HepG2 (cell line): ENCODE measurements at regions not wholly inside any gene's neighbourhood (a gene's known extent, or its start where the extent isn't known, plus 50 kb on each side); places are given as distances from the start of the nearest gene placed in this dataset.

Experiments
- ATAC-seq: fragments of 200-7000 bp; cut with Tn5 transposase; 3 replicates; pipeline ENCODE4 v1.9.1; 2020; ENCODE audit warnings: mild to moderate bottlenecking, moderate library complexity
- BruUV-seq: library from RNA; stranded (reverse); fragments of 400-500 nt; replicated peaks from 2 replicates; lab custom pipeline; 2021; lab: Mats Ljungman, UMichigan
- CTCF ChIA-PET: fragments of 300-600 bp; formaldehyde crosslinking; extraction: SDS; loops from one replicate; lab custom pipeline; 2021; ENCODE audit warnings: low total read pairs, inconsistent platforms, low intra/inter-chr PET ratio; lab: Yijun Ruan, JAX
- POLR2A ChIA-PET: fragments of 350-600 bp; sonication (Branson Sonifier 250); formaldehyde crosslinking; loops from one replicate; lab custom pipeline; 2020; ENCODE audit warnings: antibody characterized with exemption, inconsistent platforms; lab: Yijun Ruan, JAX
- DNase-seq: peaks from one replicate; pipeline ENCODE4 v3.0.0-alpha.2; 2015; ENCODE audit warnings: low spot score
- FAIRE-seq: peaks from 3 replicates; lab custom pipeline; 2011; peaks lifted over from hg19 to GRCh38; lab: Jason Lieb, UNC
- H2AFZ ChIP-seq: one replicate; pipeline ENCODE4 v1.6.1; 2011; ENCODE audit warnings: low read length, inconsistent platforms
- H3K27ac ChIP-seq: fragments of 300-600 bp; 3 replicates; pipeline ENCODE4 v1.8.0; 2011; ENCODE audit warnings: mixed run types, mild to moderate bottlenecking, mixed read lengths, low read length, inconsistent platforms; ENCODE audit not compliant: insufficient read depth; ENCODE audit errors: extremely low read length
- H3K27me3 ChIP-seq, 2 experiments: fragments of 200-600 bp in 1 of 2; 2 replicates in 1 of 2; 3 replicates in 1 of 2; pipeline versions ENCODE4 v1.6.0 to v1.8.0; 2011; ENCODE audit warnings: low read length in 2 of 2, mild to moderate bottlenecking in 2 of 2, moderate library complexity in 2 of 2, inconsistent platforms in 1 of 2; ENCODE audit not compliant: insufficient read depth in 2 of 2, control insufficient read depth in 1 of 2
- H3K36me3 ChIP-seq, 2 experiments: fragments of 200-600 bp in 1 of 2; replicated peaks in 1 of 2; 2 replicates in 1 of 2; 3 replicates in 1 of 2; pipeline versions ENCODE4 v1.5.1 to v1.8.0; 2011; ENCODE audit warnings: low read length in 2 of 2, inconsistent platforms in 1 of 2; ENCODE audit not compliant: insufficient read depth in 2 of 2, control insufficient read depth in 1 of 2
- H3K4me1 ChIP-seq: 2 replicates; pipeline ENCODE4 v1.5.1; 2012; ENCODE audit warnings: low read length, inconsistent platforms; ENCODE audit not compliant: insufficient read depth
- H3K4me2 ChIP-seq: 2 replicates; pipeline ENCODE4 v1.6.0; 2011; ENCODE audit warnings: low read depth, low read length, inconsistent platforms
- H3K4me3 ChIP-seq, 3 experiments: fragments of 200-600 bp in 1 of 3; sonication (generic), shearing (Covaris generic) in 1 of 3; replicated peaks in 1 of 3; 2 replicates each; pipeline ENCODE4 v1.5.1; 2011 to 2016; ENCODE audit warnings: low read length in 3 of 3, inconsistent platforms in 2 of 3, low read depth in 2 of 3, mild to moderate bottlenecking in 2 of 3, control low read depth in 1 of 3, mixed read lengths in 1 of 3; ENCODE audit not compliant: insufficient read depth in 1 of 3
- H3K79me2 ChIP-seq: one replicate; pipeline ENCODE4 v1.6.1; 2011; ENCODE audit warnings: low read length, inconsistent platforms; ENCODE audit not compliant: insufficient read depth
- H3K9ac ChIP-seq: 2 replicates; pipeline ENCODE4 v1.6.0; 2011; ENCODE audit warnings: mild to moderate bottlenecking, low read depth, low read length, inconsistent platforms; ENCODE audit not compliant: insufficient read depth
- H3K9me3 ChIP-seq: 2 replicates; pipeline ENCODE4 v1.5.1; 2012; ENCODE audit warnings: mild to moderate bottlenecking, low read length
- H4K20me1 ChIP-seq: 2 replicates; pipeline ENCODE4 v1.6.0; 2011; ENCODE audit warnings: inconsistent platforms, mild to moderate bottlenecking, low read length, moderate library complexity; ENCODE audit not compliant: insufficient read depth
- CEBPB ChIP-seq: IDR thresholded peaks from 2 replicates; pipeline ENCODE4 v1.6.1; 2011; ENCODE audit warnings: low read depth, low read length, improper control_type of control experiment, borderline replicate concordance
- CEBPG ChIP-seq: IDR thresholded peaks from 2 replicates; pipeline ENCODE4 v1.6.1; 2016
- DNMT1 ChIP-seq: sonication (generic); formaldehyde crosslinking; IDR thresholded peaks from 2 replicates; pipeline ENCODE4 v1.5.1; 2020; ENCODE audit warnings: mild to moderate bottlenecking, missing genetic modification reagents
- FOSL2 ChIP-seq: sonication (generic); formaldehyde crosslinking; IDR thresholded peaks from 2 replicates; pipeline ENCODE4 v1.4.0; 2020; ENCODE audit warnings: missing genetic modification reagents
- GRHL1 ChIP-seq: sonication (generic); formaldehyde crosslinking; conservative IDR thresholded peaks from 2 replicates; pipeline ENCODE4 v1.8.0; 2022; ENCODE audit warnings: missing genetic modification reagents
- TP53 ChIP-seq: sonication (generic); formaldehyde crosslinking; conservative IDR thresholded peaks from 2 replicates; pipeline ENCODE4 v1.4.0; 2020; ENCODE audit warnings: missing genetic modification reagents
- ZSCAN9 ChIP-seq: IDR thresholded peaks from 2 replicates; pipeline ENCODE4 v1.6.1; 2016; ENCODE audit warnings: borderline replicate concordance
- WGBS: methylation state at CpG from one replicate; pipeline ENCODE4 v1.1.6; 2017; ENCODE audit warnings: low lambda C conversion rate; 5-methylcytosine and 5-hydroxymethylcytosine counted together
- in situ Hi-C: cut with HindIII; loops from 2 replicates; pipeline ENCODE4 v1.10.0; 2017; ENCODE audit warnings: low pct_unique_long_range_greater_than_20kb; ENCODE audit not compliant: extremely low pct_ligation_motif_present
- intact Hi-C: fragments of 100-400 bp; cut with micrococcal nuclease; formaldehyde crosslinking; loops from one replicate; pipeline ENCODE4 v1.10.0; 2022; ENCODE audit not compliant: unreplicated experiment

- H4K20me1 ChIP-seq, result no peaks in the 10 kb centered on the region
- H3K4me3 ChIP-seq, result no peak overlapping the region
- 69% methylated on average over 1 of the region's 1 CpG for WGBS
- H3K4me2 ChIP-seq, result no peak overlapping the region
- no TSS peak for BruUV-seq
- no peaks in the 10 kb centered on the region for H3K36me3 ChIP-seq
- no peak overlapping the region for H2AFZ ChIP-seq
- no peak overlapping the region for H3K27ac ChIP-seq
- ChIA-PET POLR2A (no interaction called here), CTCF (no interaction called here)
- H3K9me3 ChIP-seq, result no peaks in the 10 kb centered on the region
- in situ Hi-C loops, result loop anchor here (5.0 kb wide), 1 partner anchor 1081 kb away; no protein-coding TSS in a partner anchor
- H3K79me2 ChIP-seq, result no peaks in the 10 kb centered on the region
- H3K4me1 ChIP-seq, result peaks cover 9% of the 10 kb centered on the region
- FAIRE-seq, result no peak
- DNase-seq, result peak; percentile 39
- no peak overlapping the region for H3K9ac ChIP-seq
- TF ChIP-seq GRHL1 (CRISPR knock-in tag), result no peak
- no peak for TF ChIP-seq TP53 (CRISPR knock-in tag)
- peak; percentile 76 for TF ChIP-seq CEBPB
- TF ChIP-seq CEBPG, result 0 out of 2 replicates have a peak, but pooled peaks have one; percentile 28
- TF ChIP-seq DNMT1, result no peak
- H3K27me3 ChIP-seq, result peaks cover 0 to 20% of the 10 kb centered on the region in 2 experiments; a peak in 2 of 5 replicates
- ATAC-seq, result no peak
- intact Hi-C loops, result no loop called here
Measured at GRCh38 chr6:3956054-3956453, 106.9 kb downstream of the FAM50B start.

- Histone ChIP-seq H3K27me3 (peaks cover 0 to 20% of the 10 kb centered on the region in 2 experiments; a peak in 2 of 5 replicates), H3K27ac (no peak overlapping the region), H2AFZ (no peak overlapping the region), H3K4me2 (no peak overlapping the region), H3K9me3 (no peaks in the 10 kb centered on the region), H3K79me2 (no peaks in the 10 kb centered on the region), H3K4me3 (no peak overlapping the region), H3K9ac (no peak overlapping the region), H4K20me1 (no peaks in the 10 kb centered on the region), H3K4me1 (peaks cover 9% of the 10 kb centered on the region), H3K36me3 (no peaks in the 10 kb centered on the region)
- TF ChIP-seq ZSCAN9 (CRISPR knock-in tag) (no peak), FOSL2 (CRISPR knock-in tag) (peak; percentile 41; the same call in 1 of the 2 replicates)
- 0% methylated on average over 1 of the region's 1 CpG for WGBS
- ChIA-PET POLR2A (no interaction called here), CTCF (no interaction called here)
- ATAC-seq (no peak; the same call in 2 of the 3 replicates), DNase-seq (no peak), FAIRE-seq (no peak)
- in situ Hi-C loops (loop anchor here (5.0 kb wide), 1 partner anchor 1080 kb away; no protein-coding TSS in a partner anchor), intact Hi-C loops (no loop called here)
- BruUV-seq, result no TSS peak
Measured at GRCh38 chr6:3957321-3957720, 108.1 kb downstream of the FAM50B start.
